HepG2 (cell line): ENCODE measurements at regions not wholly inside any gene's neighbourhood (a gene's known extent, or its start where the extent isn't known, plus 50 kb on each side); places are given as distances from the start of the nearest gene placed in this dataset.

ENCODE experiments used
- CHD4 ChIP-seq: fragments of 200-600 bp; sonication (generic); IDR thresholded peaks from 2 replicates; pipeline ENCODE4 v1.7.0; 2017; ENCODE audit warnings: mild to moderate bottlenecking, low read length, borderline replicate concordance
- FOXJ3 ChIP-seq: sonication (generic); formaldehyde crosslinking; IDR thresholded peaks from 2 replicates; pipeline ENCODE4 v1.4.0; 2020; ENCODE audit warnings: missing genetic modification reagents, mild to moderate bottlenecking, borderline replicate concordance
- GABPB1 ChIP-seq: IDR thresholded peaks from 2 replicates; pipeline ENCODE4 v1.6.1; 2016; ENCODE audit warnings: mild to moderate bottlenecking, missing genetic modification reagents, moderate library complexity, missing compliant biosample characterization
- IKZF4 ChIP-seq: sonication (generic); formaldehyde crosslinking; IDR thresholded peaks from 2 replicates; pipeline ENCODE4 v1.5.1; 2020; ENCODE audit warnings: borderline replicate concordance, mild to moderate bottlenecking, low read depth, missing genetic modification reagents; ENCODE audit errors: not compliant biosample characterization
- KAT7 ChIP-seq: IDR thresholded peaks from 2 replicates; pipeline ENCODE4 v1.6.1; 2018; ENCODE audit warnings: borderline replicate concordance, missing compliant biosample characterization
- TBP ChIP-seq: sonication (generic); formaldehyde crosslinking; IDR thresholded peaks from 2 replicates; pipeline ENCODE4 v1.5.0; 2020; ENCODE audit warnings: missing genetic modification reagents
- THYN1 ChIP-seq: sonication (generic); formaldehyde crosslinking; IDR thresholded peaks from 2 replicates; pipeline ENCODE4 v1.8.1; 2023; ENCODE audit warnings: low read depth, mild to moderate bottlenecking, moderate library complexity, missing genetic modification reagents, borderline replicate concordance
- ZSCAN30 ChIP-seq: sonication (generic); formaldehyde crosslinking; IDR thresholded peaks from 2 replicates; pipeline ENCODE4 v1.5.0; 2020; ENCODE audit warnings: mild to moderate bottlenecking, missing genetic modification reagents
- TF ChIP-seq, protein P1 (sequence below), 2 experiments: sonication (generic) in 1 of 2; formaldehyde crosslinking in 1 of 2; IDR thresholded peaks; 2 replicates each; pipeline versions ENCODE4 v1.5.1 to v1.6.1; 2011 to 2020; ENCODE audit warnings: borderline replicate concordance in 1 of 2, low read depth in 1 of 2, low read length in 1 of 2, mild to moderate bottlenecking in 1 of 2, missing genetic modification reagents in 1 of 2, moderate library complexity in 1 of 2

DNA sequence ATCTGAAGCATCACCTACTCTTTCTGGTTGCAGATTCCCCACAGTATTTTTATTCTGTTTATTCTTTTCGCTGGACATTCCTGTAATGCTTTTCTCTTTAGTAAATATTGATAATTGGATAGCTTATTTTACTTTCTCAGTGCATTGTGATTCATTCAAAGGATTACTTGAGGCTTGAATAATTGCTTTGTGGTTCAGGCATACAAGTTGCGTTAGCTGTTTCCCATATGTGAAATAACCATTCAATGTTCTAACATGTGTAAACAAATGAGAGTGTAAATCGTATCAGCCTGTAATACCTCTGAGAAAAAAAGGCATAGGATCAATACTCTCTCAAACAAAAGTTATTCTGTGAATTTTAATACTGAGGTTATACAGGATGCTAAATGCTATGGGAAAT is 1004.2 kb upstream of the SEL1L start:
- TF ChIP-seq IKZF4 (CRISPR knock-in tag) (no peak), FOXJ3 (CRISPR knock-in tag) (no peak), THYN1 (CRISPR knock-in tag) (no peak), ZSCAN30 (CRISPR knock-in tag) (no peak), KAT7 (CRISPR knock-in tag) (no peak), TBP (no peak), GABPB1 (CRISPR knock-in tag) (no peak), CHD4 (no peak)
- TF ChIP-seq, protein P1, sequence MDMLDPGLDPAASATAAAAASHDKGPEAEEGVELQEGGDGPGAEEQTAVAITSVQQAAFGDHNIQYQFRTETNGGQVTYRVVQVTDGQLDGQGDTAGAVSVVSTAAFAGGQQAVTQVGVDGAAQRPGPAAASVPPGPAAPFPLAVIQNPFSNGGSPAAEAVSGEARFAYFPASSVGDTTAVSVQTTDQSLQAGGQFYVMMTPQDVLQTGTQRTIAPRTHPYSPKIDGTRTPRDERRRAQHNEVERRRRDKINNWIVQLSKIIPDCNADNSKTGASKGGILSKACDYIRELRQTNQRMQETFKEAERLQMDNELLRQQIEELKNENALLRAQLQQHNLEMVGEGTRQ (IDR thresholded peaks at IDR 0.05; ENCODE audit: low read depth, low read length): no peak
- TF ChIP-seq, protein P1 (CRISPR knock-in tag; IDR thresholded peaks at IDR 0.05; ENCODE audit: borderline replicate concordance): no peak
